Hindlimb muscle (tissue), 1 donor: ENCODE measurements at regions not wholly inside any gene's neighbourhood (a gene's known extent, or its start where the extent isn't known, plus 50 kb on each side); places are given as distances from the start of the nearest gene placed in this dataset.

ENCODE experiments used
- DNase-seq: peaks from one replicate; pipeline ENCODE4 v3.0.0-alpha.2; 2013

GRCh38 chr1:112040891-112041740 is 51.6 kb upstream of the KCND3 start:
- no peak for DNase-seq

GRCh38 chr1:112043901-112044300 is 54.4 kb upstream of the KCND3 start:
- no peak for DNase-seq

DNA sequence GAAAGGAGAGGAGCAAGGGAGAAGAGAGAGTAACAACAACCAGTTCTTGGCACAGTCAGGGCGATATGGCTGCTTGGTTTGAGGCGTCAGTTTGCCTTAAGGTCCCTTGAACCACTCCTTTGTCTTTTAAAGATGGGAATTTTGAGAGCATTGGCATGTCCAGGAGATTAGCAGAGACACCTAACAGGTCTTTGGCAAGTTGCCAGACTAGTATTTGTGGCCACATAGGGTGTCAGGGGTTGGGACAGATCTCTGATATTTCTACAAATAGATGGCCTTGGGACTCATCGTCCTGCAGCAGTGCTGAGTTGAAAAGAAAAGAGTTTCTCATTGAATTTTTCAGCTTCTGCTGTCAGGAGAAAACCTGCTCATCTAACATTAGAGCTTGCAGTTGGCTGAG is 55.3 kb upstream of the KCND3 start:
- no peak for DNase-seq

DNA sequence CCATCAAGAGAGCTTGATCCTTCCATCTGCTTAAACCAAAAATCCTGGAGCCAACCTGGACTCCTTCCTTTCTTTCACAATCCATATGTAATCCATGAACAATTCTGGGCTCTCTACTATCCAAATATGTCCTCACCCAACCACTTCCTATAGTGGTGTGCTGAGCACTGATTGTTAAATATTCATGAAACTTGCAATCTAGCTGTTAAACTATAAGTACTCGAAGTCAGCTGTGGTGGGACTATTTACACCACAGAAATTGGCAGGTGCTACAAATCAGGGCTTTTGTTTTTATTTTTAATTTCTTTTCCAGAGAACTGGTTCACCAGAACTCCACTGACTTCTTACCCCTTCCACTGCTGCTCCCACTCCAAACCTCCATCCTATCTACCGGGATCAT is 57.2 kb upstream of the KCND3 start:
- DNase-seq = no peak

DNA sequence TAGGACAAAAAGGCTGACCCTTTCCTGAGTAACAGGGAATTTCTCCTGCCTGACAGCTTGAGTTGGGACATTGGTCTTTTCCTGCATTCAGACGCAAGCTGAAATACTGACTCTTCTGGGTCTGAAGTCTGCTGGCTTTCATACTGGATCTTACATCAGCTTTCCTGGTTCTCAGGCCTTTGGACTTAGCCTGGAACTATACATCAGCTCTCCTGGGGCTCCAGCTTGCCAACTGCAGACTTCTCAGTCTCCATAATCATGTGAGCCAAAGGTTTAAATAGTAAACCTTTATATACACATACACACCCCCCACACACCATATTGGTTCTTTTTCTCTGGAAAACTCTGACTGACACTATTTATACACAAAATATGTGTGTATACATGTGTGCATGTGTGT is 59.0 kb upstream of the KCND3 start:
- DNase-seq = peak; percentile 3

- DNase-seq = no peak
Observed at GRCh38 chr1:112054510-112054909, 65.0 kb upstream of the KCND3 start.

DNA sequence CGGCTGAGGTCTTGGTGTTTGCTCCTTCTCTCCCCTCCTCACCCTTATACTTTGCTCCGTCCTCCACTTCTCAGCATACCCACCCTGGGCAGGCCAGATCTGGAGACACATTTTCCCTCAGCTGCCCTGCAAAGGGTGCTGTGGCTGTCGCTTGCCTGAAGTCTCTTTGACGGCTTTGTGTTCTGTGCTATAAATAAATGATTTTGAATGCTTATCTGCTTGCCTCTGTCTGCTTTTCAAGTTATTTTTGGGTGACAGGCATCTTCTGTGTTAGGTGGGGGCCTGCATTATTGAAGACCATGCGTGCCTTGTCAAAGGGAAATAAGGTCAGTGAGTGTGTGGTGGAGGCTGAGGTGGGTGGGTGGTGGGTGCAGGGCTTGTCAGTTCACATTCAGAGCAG is 66.9 kb upstream of the KCND3 start:
- DNase-seq = no peak

- no peak for DNase-seq
Observed at GRCh38 chr1:112057736-112058135, 68.3 kb upstream of the KCND3 start.

DNA sequence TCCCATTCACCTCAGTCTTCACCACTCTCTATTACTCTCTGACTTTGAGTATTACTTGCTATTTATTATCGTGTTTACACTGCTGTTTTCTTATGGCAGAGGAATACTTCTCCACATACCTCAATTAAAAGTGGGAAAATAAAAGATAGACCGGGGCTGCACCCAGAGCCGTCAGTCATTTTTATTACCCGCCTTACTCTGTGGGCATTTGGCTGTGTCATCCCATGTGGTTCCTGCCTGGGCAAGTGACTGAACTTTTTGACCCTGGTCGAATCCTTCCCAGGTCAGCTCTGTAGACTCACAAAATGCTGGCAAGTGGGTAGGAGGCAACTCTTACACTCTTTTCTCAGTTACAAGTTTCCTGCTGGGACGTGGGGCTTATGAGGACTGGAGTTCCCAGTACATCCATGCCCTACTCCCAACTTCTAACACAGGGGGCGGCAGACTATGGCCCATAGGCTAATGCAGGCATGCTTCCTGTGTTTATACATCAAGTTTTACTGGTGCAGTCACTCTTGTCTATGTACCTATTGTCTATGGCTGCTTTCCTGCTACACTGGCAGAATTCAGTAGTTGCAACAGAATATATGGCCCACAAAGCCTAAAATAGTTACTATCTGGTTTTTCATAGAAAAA is 69.5 kb upstream of the KCND3 start:
- DNase-seq = no peak

GRCh38 chr1:112059679-112060078 is 70.2 kb upstream of the KCND3 start:
- DNase-seq = no peak

- no peak for DNase-seq
Observed at GRCh38 chr1:112060261-112060660, 70.8 kb upstream of the KCND3 start.

DNA sequence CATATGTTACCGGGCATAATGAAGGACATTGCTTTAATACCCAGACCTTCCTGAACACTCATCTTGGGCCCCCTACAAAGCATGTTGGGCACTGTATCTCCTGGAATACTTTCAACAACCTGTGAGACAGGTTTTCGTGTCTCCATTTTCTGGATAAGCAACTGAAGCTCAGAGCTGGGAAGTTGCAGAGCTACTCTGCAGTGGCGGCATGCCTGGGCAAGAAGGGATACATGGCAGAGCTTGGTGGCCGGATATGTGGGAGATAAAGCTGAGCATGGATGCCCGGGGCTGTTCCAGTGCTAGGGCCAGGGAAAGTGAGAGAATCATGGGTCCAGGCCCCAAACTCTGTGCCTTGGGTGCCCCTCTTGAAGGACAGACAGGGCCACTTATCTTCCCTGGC is 71.6 kb upstream of the KCND3 start:
- DNase-seq = no peak

DNA sequence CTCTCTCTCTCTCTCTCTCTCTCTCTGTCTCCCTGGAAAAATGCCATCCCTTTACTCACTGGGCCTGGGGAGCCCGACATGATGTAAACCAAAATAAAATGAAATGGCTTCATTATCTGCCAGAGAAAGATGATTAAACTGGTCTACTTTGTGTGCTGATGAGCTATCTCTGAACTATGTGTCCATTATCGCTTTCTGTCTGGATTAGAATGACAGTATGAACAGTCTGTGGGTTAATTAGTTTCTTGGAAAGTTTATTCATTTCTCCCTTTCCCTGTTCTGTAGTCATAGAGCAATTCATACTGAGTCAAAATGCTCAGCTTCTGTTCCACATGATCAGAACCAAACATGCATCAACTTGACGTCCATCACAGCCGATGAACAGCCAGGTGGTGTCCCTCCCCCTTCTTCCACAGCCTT is 72.4 kb upstream of the KCND3 start:
- no peak for DNase-seq

DNA sequence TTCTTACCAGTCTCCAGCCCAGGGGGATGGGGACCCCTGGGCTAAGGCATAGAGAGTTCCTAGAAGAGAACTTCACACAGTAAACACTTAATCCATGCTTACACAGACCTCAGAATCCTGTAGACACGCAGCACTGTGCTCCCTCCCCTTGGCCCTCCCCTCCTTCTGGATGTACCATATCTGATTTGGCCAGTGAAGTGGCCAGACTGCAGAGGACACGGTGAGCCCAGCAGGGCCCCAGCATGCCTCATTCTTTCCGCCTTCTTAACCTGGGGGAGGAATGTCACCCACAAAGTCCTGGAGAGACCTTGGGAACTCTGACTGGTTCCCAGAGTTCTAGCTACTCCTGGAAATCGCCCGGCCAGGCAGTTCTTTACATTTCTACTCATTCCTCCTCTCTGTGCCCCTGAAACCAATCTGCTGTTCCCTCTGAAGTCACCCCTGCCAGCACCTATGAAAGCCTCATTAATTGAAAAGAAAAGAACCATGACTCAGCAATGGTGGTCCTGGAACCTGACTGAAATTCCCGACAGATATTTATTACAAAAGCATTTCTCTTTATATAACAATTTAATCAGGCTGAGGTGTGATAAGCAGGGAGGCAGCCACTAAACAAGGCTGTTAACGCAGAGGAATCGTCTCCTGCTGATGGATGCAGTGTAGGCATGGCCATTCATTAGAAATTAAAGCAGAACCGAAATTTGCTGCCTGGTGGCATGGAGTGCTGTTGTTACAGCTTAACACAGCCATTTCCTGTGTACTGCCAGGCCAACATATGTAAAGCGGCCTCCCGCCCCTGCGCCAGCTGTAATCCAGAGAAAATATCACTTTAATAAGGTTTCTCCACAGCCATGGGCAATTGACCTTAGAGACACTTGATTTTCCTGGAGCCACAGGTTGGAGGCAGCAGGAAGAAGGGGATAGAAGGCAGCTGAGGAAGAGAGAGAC is 74.6 kb upstream of the KCND3 start:
- DNase-seq = no peak

GRCh38 chr1:112067989-112068388 is 78.5 kb upstream of the KCND3 start:
- no peak for DNase-seq

DNA sequence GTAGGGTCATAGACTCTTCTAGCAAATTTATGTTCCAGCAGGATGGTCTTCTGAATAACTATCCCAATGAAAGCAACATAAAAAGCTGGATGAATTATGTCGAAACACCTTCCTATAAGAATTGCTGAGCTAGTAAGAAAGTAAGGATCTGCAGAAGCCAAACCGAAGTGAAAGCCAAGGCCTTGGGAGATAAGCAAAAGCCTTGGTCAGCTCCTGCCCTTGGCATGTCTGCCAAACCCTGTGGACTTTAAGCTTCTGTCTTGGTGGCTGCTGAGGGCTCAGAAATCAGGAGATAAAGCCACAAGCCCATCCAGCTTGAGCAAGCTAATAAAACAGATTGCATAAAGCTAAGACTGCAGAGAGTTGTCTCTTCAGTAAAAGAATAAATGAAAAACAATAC is 81.2 kb upstream of the KCND3 start:
- DNase-seq = no peak

DNA sequence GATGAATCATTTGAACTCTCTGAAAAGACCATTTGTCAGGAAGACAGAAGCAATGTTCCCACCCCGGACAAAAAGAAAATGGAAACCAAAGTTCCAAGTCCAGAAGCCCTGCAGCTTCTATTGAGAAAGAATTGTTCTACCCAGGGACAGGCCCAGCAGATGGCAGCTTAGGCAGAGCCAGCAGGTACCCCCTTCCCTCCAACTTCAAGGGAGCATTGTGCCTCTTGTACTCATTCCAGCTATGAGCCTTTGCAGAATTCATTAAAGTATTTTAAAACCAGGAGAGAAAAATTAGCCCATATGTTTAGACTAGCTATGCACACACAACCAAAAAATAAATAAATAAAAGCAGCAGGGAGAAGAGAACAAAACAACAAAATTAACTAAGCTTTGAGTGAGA is 85.2 kb upstream of the KCND3 start:
- no peak for DNase-seq

DNA sequence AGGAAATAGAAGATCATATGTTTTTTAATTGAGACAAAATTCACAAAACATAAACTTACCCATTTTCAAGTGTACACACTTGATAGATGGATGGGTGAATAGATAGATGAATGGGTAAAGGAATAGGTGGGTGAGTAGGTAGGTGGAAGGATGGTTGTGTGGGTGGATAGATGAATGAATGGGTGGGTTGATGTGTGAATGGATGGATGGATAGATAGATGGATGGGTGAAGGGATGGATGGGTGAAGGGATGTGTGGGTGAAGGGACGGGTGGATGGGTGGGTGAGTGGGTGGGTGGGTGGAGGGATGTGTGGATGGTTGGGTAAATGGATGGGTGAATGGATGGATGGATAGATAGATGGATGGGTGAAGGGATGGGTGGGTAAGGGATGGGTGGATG is 86.1 kb upstream of the KCND3 start:
- DNase-seq = no peak

DNA sequence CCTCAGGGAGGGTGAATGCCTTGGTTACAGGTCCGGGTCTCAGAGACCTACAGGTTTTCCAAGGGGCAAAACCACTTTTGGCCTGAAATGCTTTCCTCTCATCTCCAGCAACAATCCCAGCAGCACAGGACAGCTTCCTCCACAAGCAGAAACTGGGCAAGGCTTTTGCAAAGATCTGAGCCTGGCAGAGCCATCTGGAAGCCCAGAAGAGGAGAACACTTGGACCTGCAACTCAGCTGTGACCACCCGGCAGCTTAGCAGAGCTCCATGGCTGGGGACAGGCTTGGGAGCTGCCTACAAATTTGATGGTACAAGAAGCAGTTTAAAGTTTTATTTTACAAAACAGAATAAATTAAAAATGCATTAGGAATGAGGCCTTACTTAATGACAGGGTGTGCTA is 90.0 kb upstream of the KCND3 start:
- no peak for DNase-seq

- DNase-seq = peak; percentile 3
Observed at GRCh38 chr1:112083487-112083886, 94.0 kb upstream of the KCND3 start.

DNA sequence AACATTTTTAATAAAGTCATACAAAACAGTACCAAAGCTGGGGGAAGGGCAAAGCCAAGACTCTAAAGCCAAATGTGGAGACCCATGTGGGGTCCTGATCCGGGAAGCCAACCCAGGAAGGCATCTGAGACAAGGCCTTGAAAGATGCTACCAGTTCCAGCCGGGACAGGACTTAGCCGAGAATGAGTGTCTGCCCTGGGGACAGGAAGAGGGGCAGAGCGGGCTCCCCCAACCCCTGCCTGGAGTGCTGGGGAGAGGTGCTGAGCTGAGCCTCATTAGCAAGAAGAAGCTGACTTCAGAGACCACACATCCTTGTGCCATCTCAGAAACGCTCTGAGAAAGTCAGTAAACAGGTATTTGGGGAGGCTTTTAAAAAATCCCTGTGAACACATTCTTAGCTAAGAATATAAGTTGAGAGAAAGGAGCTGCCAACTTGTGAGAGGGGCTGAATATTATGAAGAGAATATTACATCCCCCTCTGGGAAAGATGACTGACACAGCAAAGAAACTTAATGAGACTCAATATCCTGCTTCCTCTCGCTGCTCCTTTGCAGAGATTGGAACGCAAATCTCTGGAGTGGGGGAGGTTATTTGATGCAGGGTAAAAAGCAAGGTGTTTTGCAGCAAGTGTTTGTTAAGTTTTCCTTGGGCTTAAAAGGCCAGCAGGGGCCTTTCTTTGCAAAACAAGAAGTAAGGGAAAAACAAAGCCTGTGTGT is 103.3 kb upstream of the KCND3 start:
- DNase-seq = no peak

GRCh38 chr1:112093372-112093694 is 103.9 kb upstream of the KCND3 start:
- DNase-seq = no peak

- DNase-seq = no peak
Observed at GRCh38 chr1:112099979-112100378, 110.5 kb upstream of the KCND3 start.
